CD4-positive, CD25-positive, alpha-beta regulatory T cell (primary cell): ENCODE measurements at regions not wholly inside any gene's neighbourhood (a gene's known extent, or its start where the extent isn't known, plus 50 kb on each side); places are given as distances from the start of the nearest gene placed in this dataset.
A peak's percentile ranks its signal among the peaks of the same experiment; 100 is the strongest.

Experiments used
- ATAC-seq, 2 donors: fragments of 150-1000 bp; cut with Tn5 transposase; one replicate each; pipeline ENCODE4 v1.10.0; 2021; ENCODE audit warnings: low read depth in 2 of 2, moderate number of reproducible peaks in 2 of 2, moderate library complexity in 1 of 2
- DNase-seq, 3 donors: peaks; one replicate each; pipeline versions ENCODE4 v3.0.0 to v3.0.0-alpha.2; 2012 to 2022; ENCODE audit warnings: mixed read lengths in 1 of 3
- H3K27ac ChIP-seq: one replicate; pipeline ENCODE4 v1.7.0; 2013; ENCODE audit warnings: mild to moderate bottlenecking, low read length; ENCODE audit not compliant: insufficient read depth, poor library complexity, severe bottlenecking
- H3K27me3 ChIP-seq: one replicate; pipeline ENCODE4 v1.7.0; 2013; ENCODE audit warnings: low read length; ENCODE audit not compliant: control insufficient read depth, insufficient read depth
- H3K36me3 ChIP-seq: one replicate; pipeline ENCODE4 v1.7.0; 2013; ENCODE audit warnings: mild to moderate bottlenecking, low read length, moderate library complexity; ENCODE audit not compliant: control insufficient read depth, insufficient read depth
- H3K4me1 ChIP-seq: 2 replicates; pipeline ENCODE4 v1.7.0; 2013; ENCODE audit warnings: mild to moderate bottlenecking, low read length; ENCODE audit not compliant: insufficient read depth, control insufficient read depth, poor library complexity, severe bottlenecking
- H3K4me3 ChIP-seq: one replicate; pipeline ENCODE4 v1.7.0; 2013; ENCODE audit warnings: low read depth, mild to moderate bottlenecking, low read length, moderate library complexity
- H3K9me3 ChIP-seq, 2 experiments: 1 replicate in 1 of 2; 2 replicates in 1 of 2; pipeline ENCODE4 v1.7.0; 2013; ENCODE audit warnings: low read length in 2 of 2, mild to moderate bottlenecking in 1 of 2, moderate library complexity in 1 of 2; ENCODE audit not compliant: control insufficient read depth in 2 of 2
- H3K27ac Mint-ChIP-seq, 3 donors: one replicate each; pipeline ENCODE4 v1.8.0; 2020 to 2022; ENCODE audit warnings: mild to moderate bottlenecking in 3 of 3, mixed read lengths in 3 of 3, moderate library complexity in 2 of 3
- H3K27me3 Mint-ChIP-seq: one replicate; pipeline ENCODE4 v1.8.0; 2022; ENCODE audit warnings: mild to moderate bottlenecking, mixed read lengths
- H3K36me3 Mint-ChIP-seq: one replicate; pipeline ENCODE4 v1.8.0; 2020; ENCODE audit warnings: mixed read lengths
- H3K4me1 Mint-ChIP-seq, 4 donors: one replicate each; pipeline ENCODE4 v1.8.0; 2020 to 2022; ENCODE audit warnings: mixed read lengths in 4 of 4, mild to moderate bottlenecking in 1 of 4
- H3K4me3 Mint-ChIP-seq, 4 donors: one replicate each; pipeline ENCODE4 v1.8.0; 2020 to 2022; ENCODE audit warnings: mild to moderate bottlenecking in 4 of 4, mixed read lengths in 4 of 4, moderate library complexity in 3 of 4
- H3K9me3 Mint-ChIP-seq, 7 donors: one replicate each; pipeline ENCODE4 v1.8.0; 2020 to 2022; ENCODE audit warnings: mixed read lengths in 7 of 7, mild to moderate bottlenecking in 3 of 7, moderate library complexity in 2 of 7

- no peaks in the 10 kb centered on the region for H3K9me3 Mint-ChIP-seq
- no peaks in the 10 kb centered on the region for H3K27me3 Mint-ChIP-seq
- no peaks in the 10 kb centered on the region for H3K36me3 ChIP-seq
- no peak overlapping the region for H3K27ac ChIP-seq
- H3K36me3 Mint-ChIP-seq, result no peaks in the 10 kb centered on the region
- H3K4me3 ChIP-seq, result no peak overlapping the region
- H3K9me3 ChIP-seq, result no peaks in the 10 kb centered on the region
- no peak for ATAC-seq
- no peaks in the 10 kb centered on the region for H3K4me1 Mint-ChIP-seq
- DNase-seq, result no peak
- H3K4me1 ChIP-seq, result no peaks in the 10 kb centered on the region
- peaks cover 3% of the 10 kb centered on the region for H3K27me3 ChIP-seq
- no peak overlapping the region for H3K27ac Mint-ChIP-seq
- no peak overlapping the region for H3K4me3 Mint-ChIP-seq
Observed at GRCh38 chr10:78724846-78725245, 343.9 kb upstream of the ZMIZ1 start.

DNA sequence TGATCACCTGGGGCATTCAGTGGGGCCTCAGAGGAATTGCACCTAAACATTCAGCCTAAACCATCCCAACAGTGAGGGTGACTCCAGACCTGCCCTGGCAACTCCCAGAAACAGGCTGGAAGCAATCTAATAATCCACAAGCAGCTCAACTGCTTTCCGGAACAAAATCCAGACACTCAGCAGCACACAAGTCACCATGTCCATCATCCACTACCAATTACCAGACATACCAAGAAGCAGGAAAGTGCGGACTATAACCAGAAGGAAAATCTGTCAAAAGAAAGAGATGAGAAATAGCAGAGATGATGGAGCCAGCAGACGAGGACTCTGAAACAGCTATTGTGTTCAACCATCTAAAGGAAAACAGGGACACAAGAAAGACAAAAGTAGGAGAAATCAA, 342.6 kb upstream of the ZMIZ1 start:
- Mint-ChIP-seq H3K9me3 (no peaks in the 10 kb centered on the region), H3K27me3 (no peaks in the 10 kb centered on the region), H3K36me3 (no peaks in the 10 kb centered on the region), H3K4me1 (no peaks in the 10 kb centered on the region), H3K27ac (no peak overlapping the region), H3K4me3 (no peak overlapping the region)
- H3K36me3 ChIP-seq, result no peaks in the 10 kb centered on the region
- no peak overlapping the region for H3K27ac ChIP-seq
- H3K4me3 ChIP-seq, result no peak overlapping the region
- ATAC-seq (no peak), DNase-seq (no peak)
- H3K9me3 ChIP-seq, result no peaks in the 10 kb centered on the region
- H3K4me1 ChIP-seq, result no peaks in the 10 kb centered on the region
- peaks cover 3% of the 10 kb centered on the region for H3K27me3 ChIP-seq

GRCh38 chr10:78727251-78727650, 341.5 kb upstream of the ZMIZ1 start:
- no peaks in the 10 kb centered on the region for H3K9me3 Mint-ChIP-seq
- H3K27me3 Mint-ChIP-seq, result no peaks in the 10 kb centered on the region
- no peaks in the 10 kb centered on the region for H3K4me1 Mint-ChIP-seq
- peaks cover 3% of the 10 kb centered on the region for H3K27me3 ChIP-seq
- no peak overlapping the region for H3K4me3 ChIP-seq
- H3K27ac Mint-ChIP-seq, result no peak overlapping the region
- DNase-seq, result no peak
- H3K4me1 ChIP-seq, result no peaks in the 10 kb centered on the region
- no peak overlapping the region for H3K27ac ChIP-seq
- no peaks in the 10 kb centered on the region for H3K36me3 Mint-ChIP-seq
- H3K9me3 ChIP-seq, result no peaks in the 10 kb centered on the region
- no peak overlapping the region for H3K4me3 Mint-ChIP-seq
- no peaks in the 10 kb centered on the region for H3K36me3 ChIP-seq
- no peak for ATAC-seq

DNA sequence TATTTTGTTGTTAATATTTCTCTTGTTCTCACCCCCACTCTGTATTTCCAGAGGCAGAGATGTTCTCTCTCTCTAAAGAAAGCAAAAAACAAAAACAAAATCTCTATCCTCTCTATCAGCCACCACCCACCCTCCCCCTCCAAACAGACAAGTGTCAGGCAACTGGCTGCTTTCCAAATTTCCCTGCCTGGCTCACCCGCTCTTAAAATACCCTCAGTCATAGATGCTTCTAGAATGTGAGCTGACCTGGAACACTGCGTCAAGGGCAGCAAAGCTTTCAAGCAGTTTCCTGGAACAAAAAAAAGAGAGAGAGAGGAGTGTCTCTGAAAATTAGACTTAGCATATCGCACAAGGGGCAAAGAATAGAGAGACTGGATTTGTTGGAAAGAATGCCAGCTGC, 341.0 kb upstream of the ZMIZ1 start:
- H3K27me3 Mint-ChIP-seq, result no peaks in the 10 kb centered on the region
- DNase-seq (no peak), ATAC-seq (no peak)
- no peaks in the 10 kb centered on the region for H3K36me3 ChIP-seq
- H3K27me3 ChIP-seq, result peaks cover 3% of the 10 kb centered on the region
- no peak overlapping the region for H3K4me3 Mint-ChIP-seq
- no peaks in the 10 kb centered on the region for H3K4me1 Mint-ChIP-seq
- H3K9me3 ChIP-seq, result no peaks in the 10 kb centered on the region
- no peak overlapping the region for H3K4me3 ChIP-seq
- H3K9me3 Mint-ChIP-seq, result no peaks in the 10 kb centered on the region
- no peaks in the 10 kb centered on the region for H3K4me1 ChIP-seq
- H3K36me3 Mint-ChIP-seq, result no peaks in the 10 kb centered on the region
- no peak overlapping the region for H3K27ac Mint-ChIP-seq
- no peak overlapping the region for H3K27ac ChIP-seq

DNA sequence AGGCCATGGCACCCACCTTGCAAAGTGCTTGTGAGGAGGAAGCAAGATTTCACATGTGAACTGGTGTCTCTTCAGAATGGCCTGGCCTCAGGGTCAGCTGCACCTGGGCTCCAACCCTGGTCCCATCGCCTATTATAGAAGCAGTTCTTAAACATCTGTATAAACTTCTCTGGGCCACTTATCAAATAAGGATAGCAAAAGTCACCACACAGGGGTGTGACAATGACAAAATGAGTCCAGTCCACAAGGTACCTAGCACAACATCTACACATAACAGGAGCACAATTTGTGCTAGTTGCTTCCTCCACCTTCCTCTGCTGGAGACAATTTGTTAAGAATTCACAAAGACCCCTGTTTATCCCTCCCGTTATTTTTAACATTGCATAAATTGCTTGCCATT, 340.6 kb upstream of the ZMIZ1 start:
- H3K4me1 Mint-ChIP-seq, result no peaks in the 10 kb centered on the region

GRCh38 chr10:78729366-78729765, 339.4 kb upstream of the ZMIZ1 start:
- no peak overlapping the region for H3K27ac Mint-ChIP-seq
- no peak overlapping the region for H3K4me3 Mint-ChIP-seq
- no peaks in the 10 kb centered on the region for H3K27me3 Mint-ChIP-seq
- H3K27ac ChIP-seq, result no peak overlapping the region
- H3K27me3 ChIP-seq, result no peaks in the 10 kb centered on the region
- H3K36me3 ChIP-seq, result no peaks in the 10 kb centered on the region
- no peaks in the 10 kb centered on the region for H3K4me1 Mint-ChIP-seq
- no peaks in the 10 kb centered on the region for H3K36me3 Mint-ChIP-seq
- H3K4me3 ChIP-seq, result no peak overlapping the region
- H3K9me3 ChIP-seq, result no peaks in the 10 kb centered on the region
- H3K4me1 ChIP-seq, result no peaks in the 10 kb centered on the region
- no peak for DNase-seq
- no peaks in the 10 kb centered on the region for H3K9me3 Mint-ChIP-seq
- no peak for ATAC-seq

More for the DNA sequence above, 340.6 kb upstream of the ZMIZ1 start:
- Mint-ChIP-seq H3K36me3 (no peaks in the 10 kb centered on the region), H3K9me3 (no peaks in the 10 kb centered on the region), H3K4me3 (no peak overlapping the region), H3K27ac (peak overlapping the region in 1 of 3 donors; percentile 15), H3K27me3 (no peaks in the 10 kb centered on the region)
- H3K9me3 ChIP-seq, result no peaks in the 10 kb centered on the region
- ATAC-seq, result no peak
- no peaks in the 10 kb centered on the region for H3K36me3 ChIP-seq
- H3K4me1 ChIP-seq, result no peaks in the 10 kb centered on the region
- H3K27me3 ChIP-seq, result peaks cover 3% of the 10 kb centered on the region
- no peak for DNase-seq
- no peak overlapping the region for H3K27ac ChIP-seq
- H3K4me3 ChIP-seq, result no peak overlapping the region

DNA sequence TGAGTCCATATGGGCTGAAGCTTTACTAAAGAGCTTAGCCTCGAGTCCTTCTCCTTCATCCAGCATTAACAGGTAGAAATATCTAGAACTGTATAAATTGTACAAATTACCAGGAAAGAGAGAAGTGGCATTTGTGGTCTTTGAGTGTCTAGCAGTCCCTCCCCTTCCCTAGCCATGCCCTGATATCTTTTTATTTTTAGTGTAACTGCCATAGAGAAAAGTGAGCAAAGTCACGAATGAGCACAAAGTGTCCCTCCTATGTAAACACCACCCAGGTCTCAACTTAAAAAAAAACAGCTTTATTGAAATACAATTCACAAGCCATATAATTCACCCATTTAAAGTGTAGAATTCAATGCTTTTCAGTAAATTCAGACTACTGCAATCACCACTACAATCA, 339.0 kb upstream of the ZMIZ1 start:
- DNase-seq (no peak), ATAC-seq (no peak)
- H3K27ac ChIP-seq, result no peak overlapping the region
- H3K27me3 ChIP-seq, result no peaks in the 10 kb centered on the region
- no peak overlapping the region for H3K4me3 ChIP-seq
- H3K27me3 Mint-ChIP-seq, result no peaks in the 10 kb centered on the region
- no peaks in the 10 kb centered on the region for H3K36me3 ChIP-seq
- H3K9me3 Mint-ChIP-seq, result no peaks in the 10 kb centered on the region
- H3K4me1 Mint-ChIP-seq, result no peaks in the 10 kb centered on the region
- no peak overlapping the region for H3K27ac Mint-ChIP-seq
- H3K4me3 Mint-ChIP-seq, result no peak overlapping the region
- H3K9me3 ChIP-seq, result no peaks in the 10 kb centered on the region
- H3K36me3 Mint-ChIP-seq, result no peaks in the 10 kb centered on the region
- no peaks in the 10 kb centered on the region for H3K4me1 ChIP-seq

GRCh38 chr10:78730754-78731153, 338.0 kb upstream of the ZMIZ1 start:
- no peaks in the 10 kb centered on the region for H3K4me1 Mint-ChIP-seq
- Histone ChIP-seq H3K9me3 (no peaks in the 10 kb centered on the region), H3K4me1 (no peaks in the 10 kb centered on the region), H3K4me3 (no peak overlapping the region), H3K36me3 (no peaks in the 10 kb centered on the region), H3K27ac (no peak overlapping the region), H3K27me3 (no peaks in the 10 kb centered on the region)
- ATAC-seq, result no peak
- no peaks in the 10 kb centered on the region for H3K9me3 Mint-ChIP-seq
- H3K27ac Mint-ChIP-seq, result no peak overlapping the region
- no peak overlapping the region for H3K4me3 Mint-ChIP-seq
- no peak for DNase-seq
- H3K36me3 Mint-ChIP-seq, result no peaks in the 10 kb centered on the region
- peaks cover 7% of the 10 kb centered on the region for H3K27me3 Mint-ChIP-seq
